Ishikawa (cell line): ENCODE measurements at regions not wholly inside any gene's neighbourhood (a gene's known extent, or its start where the extent isn't known, plus 50 kb on each side); places are given as distances from the start of the nearest gene placed in this dataset.

Experiments used
- CEBPB ChIP-seq: IDR thresholded peaks from 2 replicates; pipeline ENCODE4 v1.6.1; 2012
- CREB1 ChIP-seq: IDR thresholded peaks from 2 replicates; pipeline ENCODE4 v1.6.1; 2012; ENCODE audit warnings: low read depth
- EGR1 ChIP-seq: IDR thresholded peaks from 2 replicates; pipeline ENCODE4 v1.6.1; 2012
- EP300 ChIP-seq: IDR thresholded peaks from 2 replicates; pipeline ENCODE4 v1.6.1; 2012; ENCODE audit warnings: borderline replicate concordance
- FOXM1 ChIP-seq: IDR thresholded peaks from 2 replicates; pipeline ENCODE4 v1.6.1; 2012; ENCODE audit warnings: low read depth, borderline replicate concordance
- MAX ChIP-seq: IDR thresholded peaks from 2 replicates; pipeline ENCODE4 v1.6.1; 2012
- NFIC ChIP-seq: IDR thresholded peaks from 2 replicates; pipeline ENCODE4 v1.6.1; 2012
- RAD21 ChIP-seq: IDR thresholded peaks from 2 replicates; pipeline ENCODE4 v1.6.1; 2012; ENCODE audit warnings: low read depth
- REST ChIP-seq: IDR thresholded peaks from 2 replicates; pipeline ENCODE4 v1.6.1; 2012; ENCODE audit warnings: low read depth, mild to moderate bottlenecking
- TAF1 ChIP-seq: IDR thresholded peaks from 2 replicates; pipeline ENCODE4 v1.6.1; 2012; ENCODE audit warnings: low read depth, mild to moderate bottlenecking
- TCF12 ChIP-seq: IDR thresholded peaks from 2 replicates; pipeline ENCODE4 v1.6.1; 2012; ENCODE audit warnings: low read depth
- TEAD4 ChIP-seq: IDR thresholded peaks from 2 replicates; pipeline ENCODE4 v1.6.1; 2012
- USF1 ChIP-seq: IDR thresholded peaks from 2 replicates; pipeline ENCODE4 v1.6.1; 2012
- YY1 ChIP-seq: IDR thresholded peaks from 2 replicates; pipeline ENCODE4 v1.6.1; 2012; ENCODE audit warnings: low read depth
- ZBTB7A ChIP-seq: IDR thresholded peaks from 2 replicates; pipeline ENCODE4 v1.6.1; 2012; ENCODE audit warnings: low read depth

GRCh38 chrX:145631461-145631951, 186.1 kb upstream of the SLITRK2 start:
- TF ChIP-seq ZBTB7A (no peak), MAX (no peak), FOXM1 (no peak), EP300 (no peak), CEBPB (no peak), RAD21 (no peak), TAF1 (no peak), TEAD4 (no peak), CREB1 (no peak), USF1 (no peak), TCF12 (no peak), YY1 (no peak)

- TF ChIP-seq FOXM1 = no peak
- no peak for TF ChIP-seq EGR1
- TF ChIP-seq TEAD4 = no peak
- TF ChIP-seq MAX = no peak
- TF ChIP-seq REST = no peak
- TF ChIP-seq NFIC = no peak
- TF ChIP-seq RAD21 = no peak
- TF ChIP-seq CREB1 = no peak
- no peak for TF ChIP-seq CEBPB
- no peak for TF ChIP-seq TCF12
- no peak for TF ChIP-seq USF1
- TF ChIP-seq ZBTB7A = no peak
Measured at GRCh38 chrX:145654486-145654885, 163.1 kb upstream of the SLITRK2 start.

GRCh38 chrX:145673841-145674240, 143.8 kb upstream of the SLITRK2 start:
- TF ChIP-seq EGR1 = no peak
- TF ChIP-seq MAX = no peak
- TF ChIP-seq USF1 = no peak
- no peak for TF ChIP-seq TAF1

GRCh38 chrX:145677109-145677817, 140.4 kb upstream of the SLITRK2 start:
- no peak for TF ChIP-seq EP300
- TF ChIP-seq YY1 = no peak
- no peak for TF ChIP-seq RAD21
- TF ChIP-seq MAX = no peak
- no peak for TF ChIP-seq CEBPB
- TF ChIP-seq NFIC = no peak
- no peak for TF ChIP-seq USF1
- no peak for TF ChIP-seq REST
- no peak for TF ChIP-seq ZBTB7A
- no peak for TF ChIP-seq EGR1
- no peak for TF ChIP-seq TAF1
- TF ChIP-seq TCF12 = no peak
- TF ChIP-seq FOXM1 = no peak
- no peak for TF ChIP-seq CREB1
- TF ChIP-seq TEAD4 = no peak
